Gastrocnemius medialis (tissue), 4 donors: ENCODE measurements at regions not wholly inside any gene's neighbourhood (a gene's known extent, or its start where the extent isn't known, plus 50 kb on each side); places are given as distances from the start of the nearest gene placed in this dataset.

Source experiments
- ATAC-seq, 2 donors: fragments of 150-250 bp; one replicate each; pipeline ENCODE4 v1.9.1; 2016
- DNase-seq, 2 donors: peaks; one replicate each; pipeline ENCODE4 v3.0.0-alpha.2; 2019
- H3K27ac ChIP-seq, 4 donors: fragments of 200-600 bp; sonication (generic); 1 replicate in 1 of 4; 2 replicates in 3 of 4; pipeline ENCODE4 v1.5.1; 2016 to 2018; ENCODE audit warnings: mild to moderate bottlenecking in 2 of 4, moderate library complexity in 1 of 4
- H3K27me3 ChIP-seq, 3 donors: fragments of 200-600 bp; sonication (generic) in 2 of 3; 1 replicate in 1 of 3; 2 replicates in 2 of 3; pipeline versions ENCODE4 v1.5.1 to v1.6.0; 2016 to 2019; ENCODE audit warnings: mild to moderate bottlenecking in 1 of 3, moderate library complexity in 1 of 3
- H3K36me3 ChIP-seq, 2 donors: fragments of 200-600 bp; sonication (generic) in 1 of 2; one replicate each; pipeline ENCODE4 v1.5.1; 2017 to 2018
- H3K4me1 ChIP-seq, 2 donors: fragments of 200-600 bp; sonication (generic) in 1 of 2; one replicate each; pipeline ENCODE4 v1.5.1; 2016 to 2017; ENCODE audit warnings: mild to moderate bottlenecking in 2 of 2
- H3K4me3 ChIP-seq, 4 donors: fragments of 200-600 bp; sonication (generic) in 3 of 4; 1 replicate in 1 of 4; 2 replicates in 3 of 4; pipeline ENCODE4 v1.5.1; 2016 to 2019; ENCODE audit warnings: mild to moderate bottlenecking in 2 of 4
- H3K9me3 ChIP-seq, 3 donors: fragments of 200-600 bp; sonication (generic) in 2 of 3; 1 replicate in 1 of 3; 2 replicates in 2 of 3; pipeline ENCODE4 v1.5.1; 2016 to 2019
- CTCF ChIP-seq, 5 experiments: fragments of 450-650 bp in 3 of 5; fragments of 200-600 bp in 2 of 5; sonication (generic) in 2 of 5; IDR thresholded peaks in 4 of 5; conservative IDR thresholded peaks in 1 of 5; 1 replicate in 4 of 5; 2 replicates in 1 of 5; pipeline ENCODE4 v1.5.1; 2016 to 2019; ENCODE audit warnings: antibody characterized with exemption in 5 of 5, mild to moderate bottlenecking in 3 of 5, moderate library complexity in 3 of 5
- POLR2A ChIP-seq, 2 donors: fragments of 450-650 bp; IDR thresholded peaks; one replicate each; pipeline ENCODE4 v1.6.1; 2017; ENCODE audit warnings: antibody characterized with exemption in 2 of 2, mild to moderate bottlenecking in 2 of 2, moderate library complexity in 2 of 2
- in situ Hi-C, 4 donors: fragments of 200-750 bp; cut with MboI; loops; one replicate each; pipeline versions ENCODE4 v1.15.0 to v1.8.0; 2017; ENCODE audit warnings: low sequenced_read_pairs in 4 of 4
- intact Hi-C: fragments of 100-400 bp; cut with DNase I; formaldehyde crosslinking; loops from one replicate; pipeline ENCODE4 v1.15.1; 2023; ENCODE audit warnings: low total_unique reads

GRCh38 chr3:81173514-81173913, 587.9 kb downstream of the GBE1 start:
- ATAC-seq: no peak
- in situ Hi-C loops: no loop called here

GRCh38 chr3:81170298-81170697, 591.1 kb downstream of the GBE1 start:
- Histone ChIP-seq H3K27ac (no peak overlapping the region), H3K4me3 (no peak overlapping the region), H3K4me1 (no peaks in the 10 kb centered on the region), H3K36me3 (no peaks in the 10 kb centered on the region), H3K27me3 (no peaks in the 10 kb centered on the region), H3K9me3 (no peaks in the 10 kb centered on the region)
- in situ Hi-C loops (no loop called here), intact Hi-C loops (no loop called here)
- DNase-seq: no peak
- ATAC-seq: no peak
- TF ChIP-seq POLR2A (IDR thresholded peaks at IDR 0.05) (no peak), CTCF (IDR thresholded peaks at IDR 0.05 in 4 of 5, conservative IDR thresholded peaks at IDR 0.05 in 1 of 5) (no peak)

More at GRCh38 chr3:81173514-81173913, 587.9 kb downstream of the GBE1 start:
- TF ChIP-seq CTCF (IDR thresholded peaks at IDR 0.05 in 4 of 5, conservative IDR thresholded peaks at IDR 0.05 in 1 of 5) (no peak), POLR2A (IDR thresholded peaks at IDR 0.05) (no peak)
- Histone ChIP-seq H3K27ac (no peak overlapping the region), H3K36me3 (no peaks in the 10 kb centered on the region), H3K9me3 (no peaks in the 10 kb centered on the region), H3K27me3 (no peaks in the 10 kb centered on the region), H3K4me1 (no peaks in the 10 kb centered on the region), H3K4me3 (no peak overlapping the region)
- intact Hi-C loops: no loop called here
- no peak for DNase-seq

GRCh38 chr3:81164806-81165205, 596.6 kb downstream of the GBE1 start:
- no peaks in the 10 kb centered on the region for H3K4me1 ChIP-seq
- no peak overlapping the region for H3K4me3 ChIP-seq
- no peaks in the 10 kb centered on the region for H3K27me3 ChIP-seq
- no peaks in the 10 kb centered on the region for H3K9me3 ChIP-seq
- DNase-seq: no peak
- no peaks in the 10 kb centered on the region for H3K36me3 ChIP-seq
- H3K27ac ChIP-seq: no peak overlapping the region
- intact Hi-C loops: no loop called here
- no peak for TF ChIP-seq CTCF (IDR thresholded peaks at IDR 0.05 in 4 of 5, conservative IDR thresholded peaks at IDR 0.05 in 1 of 5)
- no peak for ATAC-seq
- in situ Hi-C loops: no loop called here

- Histone ChIP-seq H3K36me3 (no peaks in the 10 kb centered on the region), H3K9me3 (no peaks in the 10 kb centered on the region), H3K27ac (no peak overlapping the region), H3K4me3 (no peak overlapping the region), H3K27me3 (no peaks in the 10 kb centered on the region), H3K4me1 (no peaks in the 10 kb centered on the region)
- TF ChIP-seq CTCF (IDR thresholded peaks at IDR 0.05 in 4 of 5, conservative IDR thresholded peaks at IDR 0.05 in 1 of 5) (no peak), POLR2A (IDR thresholded peaks at IDR 0.05) (no peak)
- intact Hi-C loops: no loop called here
- ATAC-seq (no peak), DNase-seq (no peak)
- in situ Hi-C loops: no loop called here
Measured at GRCh38 chr3:81161851-81162250, 599.6 kb downstream of the GBE1 start.

GRCh38 chr3:81161100-81161499, 600.3 kb downstream of the GBE1 start:
- no peak for DNase-seq
- Histone ChIP-seq H3K27ac (no peak overlapping the region), H3K27me3 (no peaks in the 10 kb centered on the region), H3K9me3 (no peaks in the 10 kb centered on the region), H3K4me1 (no peaks in the 10 kb centered on the region), H3K4me3 (no peak overlapping the region), H3K36me3 (no peaks in the 10 kb centered on the region)
- in situ Hi-C loops (no loop called here), intact Hi-C loops (no loop called here)
- TF ChIP-seq CTCF (IDR thresholded peaks at IDR 0.05 in 4 of 5, conservative IDR thresholded peaks at IDR 0.05 in 1 of 5): no peak
- no peak for TF ChIP-seq POLR2A (IDR thresholded peaks at IDR 0.05)
- no peak for ATAC-seq
